BLaER1 treated with 17β-estradiol and CSF1 and Interleukin-3, amounts not matched to agents 10 nM and 100 nM (cell line): ENCODE measurements at regions not wholly inside any gene's neighbourhood (a gene's known extent, or its start where the extent isn't known, plus 50 kb on each side); places are given as distances from the start of the nearest gene placed in this dataset.
A peak's percentile ranks its signal among the peaks of the same experiment; 100 is the strongest.

Experiments
- H3K27ac ChIP-seq, 11 experiments: shearing (Covaris generic); formaldehyde crosslinking; 2 replicates each; pipeline ENCODE4 v1.8.1; 2022
- H3K27me3 ChIP-seq, 11 experiments: shearing (Covaris generic); formaldehyde crosslinking; 2 replicates each; pipeline ENCODE4 v1.8.1; 2022
- H3K36me3 ChIP-seq, 11 experiments: shearing (Covaris generic); formaldehyde crosslinking; 2 replicates each; pipeline ENCODE4 v1.8.1; 2022
- H3K4me1 ChIP-seq, 10 experiments: shearing (Covaris generic); formaldehyde crosslinking; 2 replicates each; pipeline ENCODE4 v1.8.1; 2022
- H3K4me2 ChIP-seq, 11 experiments: shearing (Covaris generic); formaldehyde crosslinking; 2 replicates each; pipeline ENCODE4 v1.8.1; 2022
- H3K4me3 ChIP-seq, 10 experiments: shearing (Covaris generic); formaldehyde crosslinking; 2 replicates each; pipeline ENCODE4 v1.8.1; 2022
- H3K9ac ChIP-seq, 11 experiments: shearing (Covaris generic); formaldehyde crosslinking; 2 replicates each; pipeline ENCODE4 v1.8.1; 2022
- H3K9me3 ChIP-seq, 11 experiments: shearing (Covaris generic); formaldehyde crosslinking; replicated peaks in 1 of 11; 2 replicates each; pipeline ENCODE4 v1.8.1; 2022
- H4K20me1 ChIP-seq, 11 experiments: shearing (Covaris generic); formaldehyde crosslinking; 2 replicates each; pipeline ENCODE4 v1.8.1; 2022
- Cebpa-rat ChIP-seq, 11 experiments: shearing (Covaris generic); IDR thresholded peaks; 2 replicates each; pipeline ENCODE4 v1.8.1; 2022

DNA sequence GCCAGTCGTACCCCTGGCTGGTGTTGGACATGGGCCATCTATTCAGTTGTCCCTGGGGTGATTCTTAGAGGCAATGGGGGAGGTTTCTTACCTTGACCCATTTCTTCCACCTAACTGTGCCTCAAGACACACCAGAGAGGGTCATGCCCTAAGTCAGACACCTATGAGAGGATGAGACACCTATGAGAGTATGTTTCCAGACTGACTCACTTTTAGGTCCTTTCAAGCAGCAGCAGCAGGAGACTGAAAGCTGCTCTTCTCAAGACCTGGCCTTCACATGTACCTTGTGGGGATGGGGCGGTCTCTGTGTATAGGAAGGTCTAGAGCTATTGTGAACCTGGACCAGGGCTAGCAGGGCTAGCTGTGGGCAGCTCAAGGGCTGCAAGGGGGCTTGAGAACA lies 130.1 kb downstream of the TENT4A start:
- Histone ChIP-seq H4K20me1 (no peaks in the 10 kb centered on the region), H3K27ac (no peak overlapping the region), H3K4me1 (peaks cover 0 to 23% (median 21%) of the 10 kb centered on the region in 10 experiments; a peak in 15 of 20 replicates), H3K9me3 (peaks cover 0 to 37% (median 18%) of the 10 kb centered on the region in 11 experiments; a peak in 15 of 22 replicates), H3K36me3 (no peaks in the 10 kb centered on the region), H3K4me3 (no peak overlapping the region), H3K27me3 (no peaks in the 10 kb centered on the region), H3K4me2 (no peak overlapping the region), H3K9ac (no peak overlapping the region)
- no peak for TF ChIP-seq Cebpa-rat (IDR thresholded peaks at IDR 0.05)

DNA sequence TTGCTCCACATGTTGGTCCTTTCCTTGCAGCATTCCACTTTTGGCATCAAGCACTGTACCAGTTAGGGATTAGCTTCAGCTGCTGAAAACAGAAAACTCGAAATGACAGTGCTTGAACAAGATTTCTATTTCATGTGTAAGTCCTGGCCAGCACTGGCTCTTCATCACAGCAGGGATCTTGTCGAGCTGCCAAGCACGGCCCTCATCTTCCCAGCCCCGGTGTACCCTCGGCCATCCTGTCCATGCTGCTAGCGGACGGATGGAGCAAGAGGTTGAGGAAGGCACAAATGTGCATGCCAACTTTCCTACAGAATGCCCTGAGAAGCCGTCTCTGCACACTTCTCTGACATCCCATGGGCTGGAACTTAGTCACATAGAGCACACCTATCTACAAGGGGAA lies 130.6 kb downstream of the TENT4A start:
- TF ChIP-seq Cebpa-rat (IDR thresholded peaks at IDR 0.05) = no peak
- Histone ChIP-seq H3K27ac (no peak overlapping the region), H3K9me3 (peaks cover 0 to 37% (median 18%) of the 10 kb centered on the region in 11 experiments; a peak in 16 of 22 replicates), H3K4me1 (peaks cover 0 to 18% (median 17%) of the 10 kb centered on the region in 10 experiments; a peak in 15 of 20 replicates), H3K4me3 (no peak overlapping the region), H4K20me1 (no peaks in the 10 kb centered on the region), H3K4me2 (no peak overlapping the region), H3K9ac (no peak overlapping the region), H3K27me3 (no peaks in the 10 kb centered on the region), H3K36me3 (no peaks in the 10 kb centered on the region)

DNA sequence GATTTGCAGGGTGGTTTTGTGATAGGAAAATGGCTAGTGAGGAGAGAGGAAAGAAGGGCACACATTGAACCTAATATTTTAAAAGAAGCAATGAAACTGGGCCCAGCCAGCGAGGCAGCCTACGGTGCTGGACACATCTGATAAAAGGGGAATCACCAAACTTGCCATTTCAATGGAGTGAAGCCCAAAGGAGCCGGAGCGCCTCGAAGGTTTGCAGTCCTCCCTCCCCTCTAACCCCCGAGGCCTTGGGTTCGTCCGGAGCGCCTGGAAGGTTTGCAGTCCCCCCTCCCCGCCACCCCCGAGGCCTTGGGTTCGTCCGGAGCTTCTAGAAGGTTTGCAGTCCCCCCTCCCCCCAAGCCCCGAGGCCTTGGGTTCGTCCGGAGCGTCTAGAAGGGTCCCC lies 132.6 kb downstream of the TENT4A start:
- Histone ChIP-seq H3K9ac (no peak overlapping the region), H3K4me3 (no peak overlapping the region), H3K4me2 (no peak overlapping the region), H3K36me3 (no peaks in the 10 kb centered on the region), H3K4me1 (0 out of 20 replicates have a peak, but pooled peaks cover 0 to 5% (median 0%) of the 10 kb centered on the region in 10 experiments), H3K27me3 (no peaks in the 10 kb centered on the region), H3K9me3 (peaks cover 9 to 50% (median 29%) of the 10 kb centered on the region in 11 experiments), H3K27ac (no peak overlapping the region), H4K20me1 (no peaks in the 10 kb centered on the region)
- TF ChIP-seq Cebpa-rat (IDR thresholded peaks at IDR 0.05) = no peak

DNA sequence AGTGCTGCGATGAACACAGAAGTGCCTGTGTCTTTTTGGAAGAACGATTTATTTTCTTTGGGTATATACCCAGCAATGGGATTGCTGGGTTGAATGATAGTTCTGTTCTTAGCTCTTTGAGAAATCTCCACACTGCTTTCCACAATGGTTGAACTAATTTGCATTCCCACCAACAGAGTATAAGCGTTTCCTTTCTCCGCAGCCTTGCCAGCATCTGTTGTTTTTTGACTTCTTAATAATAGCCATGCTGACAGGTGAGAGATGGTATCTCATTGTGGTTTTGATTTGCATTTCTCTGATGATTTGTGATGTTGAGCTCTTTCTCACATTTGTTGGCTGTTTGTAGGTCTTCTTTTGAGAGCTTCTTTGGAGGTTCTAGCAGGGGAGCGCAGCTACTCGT lies 134.6 kb downstream of the TENT4A start:
- no peak for TF ChIP-seq Cebpa-rat (IDR thresholded peaks at IDR 0.05)
- Histone ChIP-seq H3K9me3 (peaks cover 29 to 66% (median 49%) of the 10 kb centered on the region in 11 experiments), H3K36me3 (no peaks in the 10 kb centered on the region; a peak in 1 of 22 replicates), H3K4me3 (no peak overlapping the region), H3K27ac (no peak overlapping the region), H4K20me1 (no peaks in the 10 kb centered on the region), H3K4me1 (0 out of 20 replicates have a peak, but pooled peaks cover 0 to 5% (median 0%) of the 10 kb centered on the region in 10 experiments), H3K4me2 (no peak overlapping the region), H3K9ac (no peak overlapping the region), H3K27me3 (no peaks in the 10 kb centered on the region)

DNA sequence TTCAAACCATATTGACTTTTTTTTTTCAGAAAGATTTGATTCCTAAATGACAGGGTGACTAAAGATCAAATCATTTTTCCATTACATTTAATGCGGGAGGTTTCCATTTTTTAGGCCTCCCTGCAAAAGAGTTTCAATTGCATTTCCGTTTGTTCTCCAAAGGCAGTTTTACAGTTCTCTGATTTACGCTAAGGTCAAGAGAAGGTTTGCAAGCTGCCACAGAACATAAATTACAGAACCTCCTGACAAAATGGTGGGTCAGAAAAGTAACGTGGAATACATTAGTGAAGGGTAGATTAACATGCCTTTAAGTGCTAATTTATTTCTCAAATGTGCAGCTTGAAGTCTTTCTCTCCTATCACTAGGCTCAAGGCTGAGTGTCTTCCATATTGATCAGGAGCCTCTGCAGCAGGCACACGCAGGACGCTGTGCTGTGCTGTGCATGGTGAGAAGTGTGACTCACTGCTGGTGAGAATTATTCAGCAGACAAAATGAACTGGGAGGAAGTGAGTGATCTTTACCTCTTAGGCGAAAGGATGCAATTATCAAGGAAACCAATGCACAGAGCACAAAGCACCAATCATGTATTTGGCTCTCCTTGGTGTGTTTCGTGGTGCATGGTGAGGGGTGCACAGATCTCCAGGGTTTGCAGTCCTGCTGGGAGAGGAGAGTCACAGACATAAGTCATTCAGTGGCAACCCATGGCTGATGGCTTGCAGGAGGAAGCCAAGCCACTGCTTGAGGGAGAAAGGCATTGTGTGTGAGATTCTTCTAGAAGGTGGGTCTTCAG lies 136.3 kb downstream of the TENT4A start:
- Histone ChIP-seq H3K27ac (no peak overlapping the region), H3K4me3 (no peak overlapping the region), H3K4me2 (no peak overlapping the region), H3K9me3 (peaks cover 38 to 72% (median 56%) of the 10 kb centered on the region in 11 experiments), H3K36me3 (no peaks in the 10 kb centered on the region; a peak in 1 of 22 replicates), H3K9ac (no peak overlapping the region), H4K20me1 (no peaks in the 10 kb centered on the region), H3K27me3 (no peaks in the 10 kb centered on the region), H3K4me1 (0 out of 20 replicates have a peak, but pooled peaks cover 0 to 5% (median 0%) of the 10 kb centered on the region in 10 experiments)
- TF ChIP-seq Cebpa-rat (IDR thresholded peaks at IDR 0.05) = no peak

DNA sequence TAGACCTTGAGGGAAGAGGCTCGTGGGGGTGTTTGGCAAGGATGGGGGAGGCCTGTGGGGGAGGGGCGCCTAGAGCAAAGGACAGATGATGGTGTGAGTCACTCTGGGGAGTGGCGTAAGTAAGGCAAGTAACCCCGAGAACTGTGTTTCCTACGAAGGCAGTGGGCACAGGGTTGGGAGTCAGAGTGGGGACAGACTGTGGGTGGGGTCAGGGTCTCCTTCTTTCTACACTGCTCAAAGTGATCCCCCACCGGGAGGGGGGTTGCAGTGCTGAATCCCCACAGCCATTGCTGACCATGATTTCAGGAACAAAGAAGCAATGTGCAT lies 136.8 kb downstream of the TENT4A start:
- Histone ChIP-seq H3K4me1 (0 out of 20 replicates have a peak, but pooled peaks cover 0 to 5% (median 0%) of the 10 kb centered on the region in 10 experiments), H3K4me2 (no peak overlapping the region), H3K36me3 (no peaks in the 10 kb centered on the region; a peak in 1 of 22 replicates), H3K9me3 (peaks cover 44 to 78% (median 62%) of the 10 kb centered on the region in 11 experiments), H4K20me1 (no peaks in the 10 kb centered on the region), H3K27ac (no peak overlapping the region), H3K27me3 (no peaks in the 10 kb centered on the region), H3K4me3 (no peak overlapping the region), H3K9ac (no peak overlapping the region)
- no peak for TF ChIP-seq Cebpa-rat (IDR thresholded peaks at IDR 0.05)

DNA sequence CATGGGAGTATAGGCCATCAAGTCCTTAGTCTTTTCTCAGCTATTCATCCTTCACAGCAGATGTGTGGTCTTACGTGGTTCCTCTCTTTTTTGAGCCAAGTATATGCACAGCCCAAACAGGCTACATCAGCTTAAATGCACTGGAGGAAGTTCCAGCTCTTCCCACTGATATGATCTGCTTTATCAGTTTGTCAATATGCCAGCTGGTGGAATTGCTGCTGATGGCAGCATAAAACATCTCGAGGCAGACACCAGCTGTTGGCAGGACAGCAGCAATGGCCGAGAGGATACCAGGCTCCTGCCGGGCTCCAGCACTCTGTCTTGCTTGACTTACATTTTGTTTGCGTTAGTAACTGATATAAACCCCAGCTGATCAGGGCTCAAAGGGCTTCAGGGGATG lies 143.4 kb downstream of the TENT4A start:
- Histone ChIP-seq H3K9me3 (peaks cover 34 to 51% (median 41%) of the 10 kb centered on the region in 11 experiments), H3K36me3 (no peaks in the 10 kb centered on the region; a peak in 1 of 22 replicates), H3K4me2 (peak overlapping the region in 2 of 11 experiments; percentile 4 to 37; a peak in 2 of 22 replicates), H3K4me1 (peaks cover 7 to 29% (median 18%) of the 10 kb centered on the region in 10 experiments), H3K27ac (no peak overlapping the region), H3K9ac (no peak overlapping the region), H3K4me3 (no peak overlapping the region), H3K27me3 (no peaks in the 10 kb centered on the region), H4K20me1 (no peaks in the 10 kb centered on the region)
- no peak for TF ChIP-seq Cebpa-rat (IDR thresholded peaks at IDR 0.05)

DNA sequence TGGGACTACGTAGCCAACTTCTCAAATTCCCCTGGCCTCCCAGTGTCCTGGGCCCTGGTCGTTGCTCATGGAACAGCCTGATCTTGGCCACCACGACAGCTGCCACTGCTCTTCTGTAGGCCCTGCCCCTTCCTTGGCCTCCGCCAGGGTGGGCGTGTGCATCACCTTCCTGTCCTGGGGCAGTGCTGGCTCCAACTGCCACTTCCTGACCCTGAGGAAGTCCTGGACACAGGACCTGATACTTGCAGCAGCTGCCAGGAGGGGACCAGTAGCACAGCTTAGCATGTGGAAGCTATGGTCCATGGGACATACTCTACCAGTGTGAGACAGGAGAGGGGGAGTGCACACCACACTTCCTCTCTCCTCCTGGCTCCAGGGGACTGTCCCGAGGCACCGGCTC lies 145.2 kb downstream of the TENT4A start:
- peaks cover 16 to 46% (median 36%) of the 10 kb centered on the region in 11 experiments for H3K9me3 ChIP-seq
- H3K4me2 ChIP-seq = peak overlapping the region in 2 of 11 experiments; percentile 5 to 19; a peak in 1 of 22 replicates
- H3K9ac ChIP-seq = no peak overlapping the region
- H4K20me1 ChIP-seq = no peaks in the 10 kb centered on the region
- H3K27me3 ChIP-seq = no peaks in the 10 kb centered on the region
- no peaks in the 10 kb centered on the region for H3K36me3 ChIP-seq
- no peak for TF ChIP-seq Cebpa-rat (IDR thresholded peaks at IDR 0.05)
- H3K4me3 ChIP-seq = no peak overlapping the region
- H3K27ac ChIP-seq = no peak overlapping the region
- peaks cover 7 to 30% (median 20%) of the 10 kb centered on the region in 10 experiments for H3K4me1 ChIP-seq

DNA sequence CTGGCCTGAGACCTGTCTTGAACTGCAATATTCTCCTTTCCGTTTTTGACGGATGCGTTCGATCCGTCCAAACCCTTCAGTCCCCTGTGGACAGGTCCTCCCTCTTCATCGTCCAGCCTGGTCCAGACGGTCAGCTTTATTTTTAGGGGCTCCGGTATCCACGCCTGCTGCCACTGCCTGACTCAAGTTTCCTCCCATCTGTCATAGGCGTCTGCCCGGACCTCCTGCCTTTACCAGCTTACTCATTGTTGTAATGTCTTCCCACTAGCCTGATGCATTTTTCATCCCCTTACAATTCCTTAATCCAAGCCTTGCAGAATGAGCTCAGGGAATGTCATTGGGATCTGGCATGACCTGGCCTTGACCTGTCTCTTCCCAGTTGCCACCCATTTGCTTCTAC lies 145.8 kb downstream of the TENT4A start:
- H3K27me3 ChIP-seq = no peaks in the 10 kb centered on the region
- peaks cover 7 to 30% (median 20%) of the 10 kb centered on the region in 10 experiments for H3K4me1 ChIP-seq
- no peak overlapping the region for H3K27ac ChIP-seq
- H3K36me3 ChIP-seq = no peaks in the 10 kb centered on the region
- H4K20me1 ChIP-seq = no peaks in the 10 kb centered on the region
- TF ChIP-seq Cebpa-rat (IDR thresholded peaks at IDR 0.05) = no peak
- H3K9me3 ChIP-seq = peaks cover 10 to 40% (median 30%) of the 10 kb centered on the region in 11 experiments; a peak in 21 of 22 replicates
- no peak overlapping the region for H3K4me3 ChIP-seq
- H3K4me2 ChIP-seq = no peak overlapping the region
- no peak overlapping the region for H3K9ac ChIP-seq
